Neural crest cell (in vitro differentiated cells): ENCODE measurements at regions not wholly inside any gene's neighbourhood (a gene's known extent, or its start where the extent isn't known, plus 50 kb on each side); places are given as distances from the start of the nearest gene placed in this dataset.
"Not testable (repeated sequence)": the region's sequence is repeated elsewhere in the genome, so short reads cannot be mapped to it uniquely, and the experiment has no call there.

Experiments
- DNase-seq: peaks from one replicate; pipeline ENCODE4 v3.0.0; 2021; ENCODE audit warnings: low read depth, mixed read lengths, low spot score
- H3K27ac Mint-ChIP-seq: one replicate; pipeline ENCODE4 v1.8.0; 2021; ENCODE audit warnings: mild to moderate bottlenecking, mixed read lengths; ENCODE audit not compliant: unreplicated experiment
- H3K27me3 Mint-ChIP-seq: 2 replicates; pipeline ENCODE4 v1.8.0; 2021; ENCODE audit warnings: low read depth, mild to moderate bottlenecking, mixed read lengths
- H3K36me3 Mint-ChIP-seq: 2 replicates; pipeline ENCODE4 v1.8.0; 2021; ENCODE audit warnings: low read depth, mild to moderate bottlenecking, mixed read lengths
- H3K4me1 Mint-ChIP-seq: 2 replicates; pipeline ENCODE4 v1.8.0; 2021; ENCODE audit warnings: mixed read lengths
- H3K4me3 Mint-ChIP-seq: one replicate; pipeline ENCODE4 v1.8.0; 2021; ENCODE audit warnings: mild to moderate bottlenecking, mixed read lengths
- H3K9me3 Mint-ChIP-seq: 2 replicates; pipeline ENCODE4 v1.8.0; 2021; ENCODE audit warnings: mixed read lengths
- TF ChIP-seq, protein P1 (sequence below): fragments of 200-600 bp; sonication (generic); conservative IDR thresholded peaks from 2 replicates; pipeline ENCODE4 v1.5.0; 2021; ENCODE audit warnings: antibody characterized with exemption, mild to moderate bottlenecking

DNA sequence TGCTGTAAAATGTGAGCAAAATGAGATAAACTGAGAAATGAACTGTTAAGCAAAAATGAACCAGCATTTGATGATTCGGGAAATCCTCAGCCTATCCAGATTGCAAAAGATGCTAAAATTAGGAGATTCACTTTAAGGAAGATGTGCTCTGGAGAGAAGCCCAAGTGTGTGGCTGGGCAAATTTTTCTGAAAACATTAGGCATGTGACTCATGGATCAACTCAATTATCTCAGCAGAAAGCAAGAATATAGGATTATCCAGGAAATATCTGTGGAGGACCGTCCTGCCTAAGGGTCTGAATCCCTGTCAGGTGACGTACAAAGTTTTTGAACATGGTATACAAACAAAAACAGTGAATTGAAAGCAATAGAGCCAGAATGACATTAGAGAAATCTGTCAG lies 1268.3 kb upstream of the TMEFF2 start:
- Mint-ChIP-seq H3K4me3 (no peak overlapping the region), H3K4me1 (peaks cover 28% of the 10 kb centered on the region), H3K27me3 (no peaks in the 10 kb centered on the region), H3K9me3 (peaks cover 10% of the 10 kb centered on the region), H3K36me3 (no peaks in the 10 kb centered on the region), H3K27ac (no peak overlapping the region)
- TF ChIP-seq, protein P1, sequence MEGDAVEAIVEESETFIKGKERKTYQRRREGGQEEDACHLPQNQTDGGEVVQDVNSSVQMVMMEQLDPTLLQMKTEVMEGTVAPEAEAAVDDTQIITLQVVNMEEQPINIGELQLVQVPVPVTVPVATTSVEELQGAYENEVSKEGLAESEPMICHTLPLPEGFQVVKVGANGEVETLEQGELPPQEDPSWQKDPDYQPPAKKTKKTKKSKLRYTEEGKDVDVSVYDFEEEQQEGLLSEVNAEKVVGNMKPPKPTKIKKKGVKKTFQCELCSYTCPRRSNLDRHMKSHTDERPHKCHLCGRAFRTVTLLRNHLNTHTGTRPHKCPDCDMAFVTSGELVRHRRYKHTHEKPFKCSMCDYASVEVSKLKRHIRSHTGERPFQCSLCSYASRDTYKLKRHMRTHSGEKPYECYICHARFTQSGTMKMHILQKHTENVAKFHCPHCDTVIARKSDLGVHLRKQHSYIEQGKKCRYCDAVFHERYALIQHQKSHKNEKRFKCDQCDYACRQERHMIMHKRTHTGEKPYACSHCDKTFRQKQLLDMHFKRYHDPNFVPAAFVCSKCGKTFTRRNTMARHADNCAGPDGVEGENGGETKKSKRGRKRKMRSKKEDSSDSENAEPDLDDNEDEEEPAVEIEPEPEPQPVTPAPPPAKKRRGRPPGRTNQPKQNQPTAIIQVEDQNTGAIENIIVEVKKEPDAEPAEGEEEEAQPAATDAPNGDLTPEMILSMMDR, result no peak
- DNase-seq, result no peak

DNA sequence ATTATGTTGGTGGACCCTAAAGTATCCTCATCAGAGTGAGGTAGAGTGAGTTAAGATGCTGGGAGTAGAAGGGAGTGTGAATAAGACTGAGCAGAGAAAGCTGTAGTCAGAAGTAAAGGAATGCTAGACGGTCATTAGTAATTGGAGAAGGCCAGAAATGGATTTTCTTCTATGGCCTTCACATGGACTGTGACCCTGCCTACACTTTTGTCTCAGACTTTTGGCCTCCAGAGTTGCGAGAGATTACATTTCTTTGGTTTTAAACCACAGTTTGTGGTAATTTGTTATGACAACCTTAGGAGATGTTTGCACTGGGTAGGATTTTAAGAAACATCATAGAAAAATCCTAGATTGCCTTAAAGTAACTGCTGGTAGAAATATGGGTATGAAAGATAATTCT lies 1267.7 kb upstream of the TMEFF2 start:
- TF ChIP-seq, protein P1, result no peak
- Mint-ChIP-seq H3K27me3 (no peaks in the 10 kb centered on the region), H3K9me3 (peaks cover 10% of the 10 kb centered on the region), H3K27ac (no peak overlapping the region), H3K4me3 (no peak overlapping the region), H3K4me1 (peaks cover 28% of the 10 kb centered on the region), H3K36me3 (no peaks in the 10 kb centered on the region)
- DNase-seq, result no peak

DNA sequence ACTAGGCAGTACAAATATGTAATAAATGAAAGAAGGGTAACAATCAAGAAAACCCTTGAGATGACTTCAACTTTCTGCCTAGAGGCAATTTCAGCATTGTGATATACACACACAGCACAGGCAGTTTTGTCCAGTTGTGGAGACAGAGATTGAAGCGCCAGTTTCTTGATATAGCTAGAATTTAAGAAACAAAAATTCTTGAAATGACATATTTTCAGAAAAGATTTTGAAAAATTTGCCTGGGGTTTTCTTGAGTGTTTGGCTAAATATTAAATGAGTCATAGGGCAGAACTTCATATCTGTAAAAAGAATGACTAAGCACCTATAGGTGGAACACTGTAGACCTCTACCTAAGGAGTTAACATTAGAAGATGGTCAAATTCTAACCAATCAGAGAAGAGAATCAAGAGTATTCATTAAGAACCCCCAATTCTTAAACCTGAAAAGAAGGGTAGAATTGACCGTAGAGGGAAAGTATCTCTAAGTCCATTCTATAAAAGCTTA lies 1266.8 kb upstream of the TMEFF2 start:
- H3K27me3 Mint-ChIP-seq, result no peaks in the 10 kb centered on the region

DNA sequence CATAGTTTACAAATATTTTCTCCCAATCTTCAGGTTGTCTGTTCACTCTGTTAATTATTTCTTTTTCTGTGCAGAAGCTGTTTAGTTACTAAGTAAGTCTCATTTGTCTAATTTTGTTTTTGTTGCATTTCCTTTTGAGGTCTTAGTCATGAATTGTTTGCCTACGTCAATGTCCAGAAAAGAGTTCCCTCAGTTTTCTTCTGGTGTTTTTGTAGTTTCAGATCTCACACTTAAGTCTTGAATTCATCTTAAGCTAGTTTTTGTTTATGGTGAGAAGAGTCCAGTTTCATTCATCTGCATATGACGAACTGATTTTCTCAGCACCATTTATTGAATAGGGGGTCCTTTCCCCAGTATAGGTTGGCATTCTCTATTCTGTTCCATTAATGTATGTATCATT lies 1252.2 kb upstream of the TMEFF2 start:
- H3K36me3 Mint-ChIP-seq, result no peaks in the 10 kb centered on the region
- H3K27me3 Mint-ChIP-seq, result no peaks in the 10 kb centered on the region
- H3K4me1 Mint-ChIP-seq, result no peaks in the 10 kb centered on the region
- no peak for DNase-seq
- TF ChIP-seq, protein P1, result no peak
- H3K4me3 Mint-ChIP-seq, result no peak overlapping the region
- H3K9me3 Mint-ChIP-seq, result peaks cover 2% of the 10 kb centered on the region
- H3K27ac Mint-ChIP-seq, result no peak overlapping the region

More for the DNA sequence above, 1266.8 kb upstream of the TMEFF2 start:
- H3K4me3 Mint-ChIP-seq, result no peak overlapping the region
- peaks cover 12% of the 10 kb centered on the region for H3K9me3 Mint-ChIP-seq
- TF ChIP-seq, protein P1, result no peak
- DNase-seq, result no peak
- no peaks in the 10 kb centered on the region for H3K36me3 Mint-ChIP-seq
- H3K27ac Mint-ChIP-seq, result no peak overlapping the region
- H3K4me1 Mint-ChIP-seq, result peaks cover 28% of the 10 kb centered on the region

DNA sequence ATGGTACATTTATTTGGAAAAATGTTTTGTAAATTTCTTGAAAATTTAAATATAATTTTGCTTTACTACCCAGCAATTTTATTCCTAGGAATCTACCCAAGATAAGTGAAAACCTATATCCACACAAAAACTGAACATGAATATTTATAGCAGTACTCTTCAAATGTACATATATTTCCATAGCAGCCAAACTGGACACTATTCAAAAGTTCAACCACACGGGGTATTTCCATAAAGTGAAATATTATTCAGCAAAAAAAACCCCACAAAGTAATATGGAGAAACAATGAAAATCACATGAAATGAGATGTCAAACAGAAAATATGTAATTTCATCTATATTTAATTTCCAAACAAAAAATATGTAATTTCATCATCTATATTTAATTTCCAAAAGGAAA lies 1247.6 kb upstream of the TMEFF2 start:
- Mint-ChIP-seq H3K27me3 (no peaks in the 10 kb centered on the region), H3K9me3 (peaks cover 2% of the 10 kb centered on the region), H3K36me3 (no peaks in the 10 kb centered on the region), H3K27ac (no peak overlapping the region), H3K4me1 (no peaks in the 10 kb centered on the region), H3K4me3 (no peak overlapping the region)
- DNase-seq, result no peak
- TF ChIP-seq, protein P1, result no peak

DNA sequence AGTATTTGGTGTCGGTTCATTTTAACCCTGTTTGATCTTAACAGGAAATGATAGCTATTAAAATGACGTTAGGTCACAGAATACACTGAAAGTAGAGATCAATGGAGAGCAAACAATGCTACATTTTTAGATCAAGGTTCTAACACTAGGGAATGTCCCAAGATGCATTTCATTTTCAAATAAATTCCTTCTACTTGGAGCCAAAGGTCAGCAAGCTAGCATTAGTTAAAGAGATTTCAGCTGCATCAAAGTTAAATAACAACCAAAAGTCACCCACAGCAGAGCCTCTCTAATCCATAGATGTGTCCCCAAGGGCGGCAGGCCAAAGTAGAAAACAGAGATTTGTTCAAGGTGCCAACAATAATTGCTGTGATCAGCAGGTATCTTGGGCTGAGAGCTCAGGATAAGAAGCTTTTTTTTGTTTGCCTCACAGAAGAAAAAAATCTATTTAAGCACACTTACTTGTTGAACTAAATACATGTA lies 1233.6 kb upstream of the TMEFF2 start:
- peaks cover 13% of the 10 kb centered on the region for H3K4me1 Mint-ChIP-seq
- H3K4me3 Mint-ChIP-seq, result no peak overlapping the region
- peaks cover 6% of the 10 kb centered on the region for H3K9me3 Mint-ChIP-seq
- H3K36me3 Mint-ChIP-seq, result no peaks in the 10 kb centered on the region
- no peak for DNase-seq
- H3K27me3 Mint-ChIP-seq, result no peaks in the 10 kb centered on the region
- TF ChIP-seq, protein P1, result no peak
- H3K27ac Mint-ChIP-seq, result peak overlapping the region; percentile 75

DNA sequence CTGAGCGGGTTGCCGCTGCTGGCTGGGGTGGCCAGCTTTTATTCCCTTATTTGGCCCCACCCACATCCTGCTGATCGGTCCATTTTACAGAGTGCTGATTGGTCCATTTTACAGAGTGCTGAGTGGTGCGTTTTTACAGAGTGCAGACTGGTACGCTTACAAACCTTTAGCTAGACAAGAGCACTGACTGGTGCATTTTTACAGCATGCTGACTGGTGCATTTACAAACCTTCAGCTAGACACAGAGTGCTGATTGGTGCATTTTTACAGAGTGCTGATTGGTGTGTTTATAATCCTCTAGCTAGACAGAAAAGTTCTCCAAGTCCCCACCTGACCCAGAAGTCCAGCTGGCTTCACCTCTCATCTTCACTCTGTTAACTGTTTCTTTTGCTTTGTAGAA lies 1217.6 kb upstream of the TMEFF2 start:
- not testable (repeated sequence) for H3K36me3 Mint-ChIP-seq, H3K27ac Mint-ChIP-seq, H3K4me3 Mint-ChIP-seq, H3K27me3 Mint-ChIP-seq, H3K4me1 Mint-ChIP-seq, DNase-seq
- peaks cover 18% of the 10 kb centered on the region for H3K9me3 Mint-ChIP-seq
